K562 (cell line): ENCODE measurements at regions not wholly inside any gene's neighbourhood (a gene's known extent, or its start where the extent isn't known, plus 50 kb on each side); places are given as distances from the start of the nearest gene placed in this dataset.
A peak's percentile ranks its signal among the peaks of the same experiment; 100 is the strongest.

Experiments
- ATF3 ChIP-seq, 2 experiments: fragments of 450-650 bp in 1 of 2; sonication (generic) in 1 of 2; formaldehyde crosslinking in 1 of 2; IDR thresholded peaks in 1 of 2; conservative IDR thresholded peaks in 1 of 2; 2 replicates each; pipeline versions ENCODE4 v1.6.1 to v1.8.1; 2016 to 2023; ENCODE audit warnings: mild to moderate bottlenecking in 2 of 2, moderate library complexity in 2 of 2, inconsistent platforms in 1 of 2, missing genetic modification reagents in 1 of 2
- CEBPG ChIP-seq, 3 experiments: fragments of 200-800 bp in 1 of 3; sonication (Bioruptor generic) in 1 of 3; sonication (generic) in 1 of 3; formaldehyde crosslinking in 1 of 3; IDR thresholded peaks in 2 of 3; conservative IDR thresholded peaks in 1 of 3; 2 replicates each; pipeline versions ENCODE4 v1.6.1 to v1.8.0; 2016 to 2022; ENCODE audit warnings: missing compliant biosample characterization in 2 of 3, missing genetic modification characterization in 2 of 3, mild to moderate bottlenecking in 1 of 3, missing genetic modification reagents in 1 of 3
- CREBBP ChIP-seq: IDR thresholded peaks from one replicate; pipeline ENCODE4 v1.6.1; 2012; ENCODE audit warnings: low read depth, mild to moderate bottlenecking, control low read depth, inconsistent platforms, low read length
- ELF4 ChIP-seq: fragments of 450-650 bp; formaldehyde crosslinking; IDR thresholded peaks from 2 replicates; pipeline ENCODE4 v1.4.0; 2022; ENCODE audit warnings: missing genetic modification characterization
- ELK3 ChIP-seq: fragments of 450-650 bp; formaldehyde crosslinking; IDR thresholded peaks from 2 replicates; pipeline ENCODE4 v1.4.0; 2020; ENCODE audit warnings: mild to moderate bottlenecking
- ESRRA ChIP-seq: fragments of 450-650 bp; IDR thresholded peaks from 2 replicates; pipeline ENCODE4 v1.6.1; 2014; ENCODE audit warnings: low read depth, mild to moderate bottlenecking, moderate library complexity, borderline replicate concordance
- EZH2 ChIP-seq: IDR thresholded peaks from 2 replicates; pipeline ENCODE4 v1.6.1; 2012; ENCODE audit warnings: low read depth, mild to moderate bottlenecking, inconsistent platforms, low read length, borderline replicate concordance
- FUS ChIP-seq: fragments of 200-400 bp; formaldehyde crosslinking; optimal IDR thresholded peaks from 2 replicates; pipeline ENCODE3; 2017; ENCODE audit warnings: low read depth, low read length
- MNT ChIP-seq, 2 experiments: fragments of 450-650 bp; conservative IDR thresholded peaks; 2 replicates each; pipeline ENCODE4 v1.6.1; 2017; ENCODE audit warnings: mild to moderate bottlenecking in 2 of 2, moderate library complexity in 2 of 2
- NFRKB ChIP-seq: fragments of 450-650 bp; IDR thresholded peaks from 2 replicates; pipeline ENCODE4 v1.6.1; 2016; ENCODE audit warnings: low read depth
- PKNOX1 ChIP-seq: fragments of 450-650 bp; IDR thresholded peaks from 2 replicates; pipeline ENCODE4 v1.6.1; 2016
- RBM15 ChIP-seq: fragments of 200-400 bp; formaldehyde crosslinking; IDR thresholded peaks from 2 replicates; pipeline ENCODE4 v1.6.1; 2018; ENCODE audit warnings: mild to moderate bottlenecking, low read length, moderate library complexity; ENCODE audit not compliant: insufficient read depth
- SMARCA4 ChIP-seq: fragments of 450-650 bp; IDR thresholded peaks from 2 replicates; pipeline ENCODE4 v1.6.1; 2016
- SNRNP70 ChIP-seq: fragments of 200-400 bp; formaldehyde crosslinking; optimal IDR thresholded peaks from 2 replicates; pipeline ENCODE3; 2017; ENCODE audit warnings: low read depth, low read length
- TAF1 ChIP-seq: IDR thresholded peaks from 2 replicates; pipeline ENCODE4 v1.6.1; 2011; ENCODE audit warnings: mild to moderate bottlenecking, low read length, moderate library complexity; ENCODE audit not compliant: insufficient read depth, control insufficient read depth, severe bottlenecking; ENCODE audit errors: extremely low read depth
- ZNF175 ChIP-seq: fragments of 200-800 bp; sonication (Bioruptor generic); IDR thresholded peaks from 2 replicates; pipeline ENCODE4 v1.6.1; 2016; ENCODE audit warnings: low read depth, mild to moderate bottlenecking, missing genetic modification characterization, missing compliant biosample characterization
- ZNF395 ChIP-seq: fragments of 200-800 bp; sonication (Bioruptor generic); IDR thresholded peaks from 2 replicates; pipeline ENCODE4 v1.6.1; 2017; ENCODE audit warnings: missing genetic modification characterization, missing compliant biosample characterization
- ZNF408 ChIP-seq: fragments of 250-450 bp; sonication (Bioruptor Pico); IDR thresholded peaks from 2 replicates; pipeline ENCODE4 v1.4.0; 2020; ENCODE audit warnings: low read depth, mild to moderate bottlenecking, moderate library complexity
- TF ChIP-seq, protein P1 (sequence below): sonication (generic); formaldehyde crosslinking; IDR thresholded peaks from 2 replicates; pipeline ENCODE4 v1.8.0; 2022; ENCODE audit warnings: mild to moderate bottlenecking, missing genetic modification reagents

- TF ChIP-seq PKNOX1 = peak; percentile 34; the same call in 1 of the 2 replicates
- TF ChIP-seq, protein P1, sequence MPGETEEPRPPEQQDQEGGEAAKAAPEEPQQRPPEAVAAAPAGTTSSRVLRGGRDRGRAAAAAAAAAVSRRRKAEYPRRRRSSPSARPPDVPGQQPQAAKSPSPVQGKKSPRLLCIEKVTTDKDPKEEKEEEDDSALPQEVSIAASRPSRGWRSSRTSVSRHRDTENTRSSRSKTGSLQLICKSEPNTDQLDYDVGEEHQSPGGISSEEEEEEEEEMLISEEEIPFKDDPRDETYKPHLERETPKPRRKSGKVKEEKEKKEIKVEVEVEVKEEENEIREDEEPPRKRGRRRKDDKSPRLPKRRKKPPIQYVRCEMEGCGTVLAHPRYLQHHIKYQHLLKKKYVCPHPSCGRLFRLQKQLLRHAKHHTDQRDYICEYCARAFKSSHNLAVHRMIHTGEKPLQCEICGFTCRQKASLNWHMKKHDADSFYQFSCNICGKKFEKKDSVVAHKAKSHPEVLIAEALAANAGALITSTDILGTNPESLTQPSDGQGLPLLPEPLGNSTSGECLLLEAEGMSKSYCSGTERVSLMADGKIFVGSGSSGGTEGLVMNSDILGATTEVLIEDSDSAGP = no peak
- TF ChIP-seq EZH2 = no peak
- no peak for TF ChIP-seq CEBPG (CRISPR knock-in tag; IDR thresholded peaks at IDR 0.05)
- no peak for TF ChIP-seq CEBPG (tag; conservative IDR thresholded peaks at IDR 0.05 in 1 of 2, IDR thresholded peaks at IDR 0.05 in 1 of 2)
- peak; percentile 81; the same call in 1 of the 2 replicates for TF ChIP-seq SMARCA4
- TF ChIP-seq ELK3 (CRISPR knock-in tag) = no peak
- peak in 1 of 2 experiments; percentile 63; a peak in 2 of 4 replicates for TF ChIP-seq MNT (conservative IDR thresholded peaks at IDR 0.05)
- TF ChIP-seq RBM15 = no peak
- TF ChIP-seq TAF1 = no peak
- no peak for TF ChIP-seq ZNF408 (CRISPR knock-in tag)
- no peak for TF ChIP-seq SNRNP70
- peak; percentile 80 for TF ChIP-seq ZNF395 (CRISPR knock-in tag)
- peak; percentile 83 for TF ChIP-seq ATF3 (IDR thresholded peaks at IDR 0.05)
- TF ChIP-seq ATF3 (CRISPR knock-in tag; conservative IDR thresholded peaks at IDR 0.05) = no peak
- no peak for TF ChIP-seq ESRRA
- no peak for TF ChIP-seq ZNF175 (CRISPR knock-in tag)
- no peak for TF ChIP-seq FUS
- no peak for TF ChIP-seq NFRKB
- TF ChIP-seq ELF4 = no peak
- TF ChIP-seq CREBBP = no peak
Observed at GRCh38 chr7:25849500-25850184, 302.4 kb upstream of the NFE2L3 start (continued).
